NT2/D1 (cell line): ENCODE measurements at regions not wholly inside any gene's neighbourhood (a gene's known extent, or its start where the extent isn't known, plus 50 kb on each side); places are given as distances from the start of the nearest gene placed in this dataset.

Experiments used
- DNase-seq: peaks from one replicate; pipeline ENCODE4 v3.0.0-alpha.2; 2011; ENCODE audit warnings: low read depth, low spot score
- H3K27me3 ChIP-seq: 2 replicates; pipeline ENCODE4 v1.6.0; 2011; ENCODE audit warnings: mild to moderate bottlenecking; ENCODE audit not compliant: insufficient read length, insufficient read depth
- H3K36me3 ChIP-seq: 2 replicates; pipeline ENCODE4 v1.6.1; 2011; ENCODE audit warnings: mild to moderate bottlenecking, low read length, mixed read lengths; ENCODE audit not compliant: insufficient read depth, insufficient read length
- H3K4me1 ChIP-seq: 2 replicates; pipeline ENCODE4 v1.5.1; 2011; ENCODE audit not compliant: insufficient read depth, insufficient read length
- H3K4me3 ChIP-seq: 2 replicates; pipeline ENCODE4 v1.5.1; 2011; ENCODE audit warnings: low read depth; ENCODE audit not compliant: insufficient read length
- H3K9ac ChIP-seq: 2 replicates; pipeline ENCODE4 v1.6.0; 2011; ENCODE audit warnings: low read depth; ENCODE audit not compliant: insufficient read length
- H3K9me3 ChIP-seq: 2 replicates; pipeline ENCODE4 v1.5.1; 2011; ENCODE audit warnings: mild to moderate bottlenecking, low read length; ENCODE audit not compliant: insufficient read depth
- SUZ12 ChIP-seq: IDR thresholded peaks from 2 replicates; pipeline ENCODE4 v1.6.1; 2011; ENCODE audit not compliant: insufficient read length, insufficient read depth; ENCODE audit errors: extremely low read depth
- YY1 ChIP-seq: IDR thresholded peaks from 2 replicates; pipeline ENCODE4 v1.6.1; 2011; ENCODE audit not compliant: insufficient read length, insufficient read depth
- ZNF274 ChIP-seq: IDR thresholded peaks from 2 replicates; pipeline ENCODE4 v1.6.1; 2011; ENCODE audit warnings: mild to moderate bottlenecking, low read depth, low read length

DNA sequence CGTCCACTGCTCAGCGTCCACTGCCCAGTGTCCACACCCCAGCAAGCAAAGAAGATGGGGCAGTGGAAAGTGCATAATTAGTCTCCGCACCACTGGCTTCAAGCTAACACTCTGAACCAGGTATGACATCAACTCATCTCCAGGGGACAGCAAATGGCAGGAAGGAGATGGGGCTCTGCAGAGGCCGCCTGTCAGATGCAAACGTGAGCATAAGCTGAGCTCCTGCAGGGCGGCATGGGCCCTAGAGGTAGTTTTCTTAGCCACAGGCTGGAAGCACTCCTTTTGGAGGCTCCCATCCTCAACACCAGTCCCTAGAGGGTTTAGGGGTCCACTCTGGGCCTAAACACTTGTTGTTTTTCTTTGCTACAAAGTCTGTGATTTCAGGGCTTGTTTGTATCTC is 335.8 kb upstream of the MKI67 start:
- TF ChIP-seq YY1 (no peak), ZNF274 (no peak), SUZ12 (no peak)

DNA sequence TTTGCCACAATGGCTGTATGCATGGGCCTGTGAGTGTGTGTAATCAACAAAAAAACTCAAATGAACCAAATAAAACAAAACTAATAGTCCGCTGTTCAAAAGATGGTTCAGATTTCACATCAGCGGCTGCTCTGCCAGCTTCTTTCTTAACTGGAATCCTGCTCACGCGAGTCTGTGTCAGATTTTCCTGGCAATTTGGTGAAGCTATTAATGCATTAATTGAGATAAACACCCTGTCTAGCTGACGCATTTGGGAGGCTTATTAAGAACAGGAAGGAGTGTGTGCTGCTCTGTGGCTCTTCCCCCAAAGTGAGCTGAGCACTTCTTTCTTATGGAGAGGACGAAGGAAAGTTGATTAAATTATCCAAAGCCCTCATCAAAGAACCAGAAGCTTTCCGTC is 336.6 kb upstream of the MKI67 start:
- H3K9ac ChIP-seq: no peak overlapping the region
- DNase-seq: no peak
- no peaks in the 10 kb centered on the region for H3K36me3 ChIP-seq
- TF ChIP-seq SUZ12 (no peak), ZNF274 (no peak), YY1 (no peak)
- no peak overlapping the region for H3K4me3 ChIP-seq
- H3K4me1 ChIP-seq: peaks cover 5% of the 10 kb centered on the region
- H3K27me3 ChIP-seq: peaks cover 3% of the 10 kb centered on the region
- 0 out of 2 replicates have a peak, but pooled peaks cover 2% of the 10 kb centered on the region for H3K9me3 ChIP-seq

More for the DNA sequence above, 335.8 kb upstream of the MKI67 start:
- no peak for DNase-seq
- Histone ChIP-seq H3K4me3 (no peak overlapping the region), H3K9ac (no peak overlapping the region), H3K36me3 (no peaks in the 10 kb centered on the region), H3K27me3 (peaks cover 3% of the 10 kb centered on the region), H3K4me1 (peaks cover 5% of the 10 kb centered on the region), H3K9me3 (0 out of 2 replicates have a peak, but pooled peaks cover 2% of the 10 kb centered on the region)

DNA sequence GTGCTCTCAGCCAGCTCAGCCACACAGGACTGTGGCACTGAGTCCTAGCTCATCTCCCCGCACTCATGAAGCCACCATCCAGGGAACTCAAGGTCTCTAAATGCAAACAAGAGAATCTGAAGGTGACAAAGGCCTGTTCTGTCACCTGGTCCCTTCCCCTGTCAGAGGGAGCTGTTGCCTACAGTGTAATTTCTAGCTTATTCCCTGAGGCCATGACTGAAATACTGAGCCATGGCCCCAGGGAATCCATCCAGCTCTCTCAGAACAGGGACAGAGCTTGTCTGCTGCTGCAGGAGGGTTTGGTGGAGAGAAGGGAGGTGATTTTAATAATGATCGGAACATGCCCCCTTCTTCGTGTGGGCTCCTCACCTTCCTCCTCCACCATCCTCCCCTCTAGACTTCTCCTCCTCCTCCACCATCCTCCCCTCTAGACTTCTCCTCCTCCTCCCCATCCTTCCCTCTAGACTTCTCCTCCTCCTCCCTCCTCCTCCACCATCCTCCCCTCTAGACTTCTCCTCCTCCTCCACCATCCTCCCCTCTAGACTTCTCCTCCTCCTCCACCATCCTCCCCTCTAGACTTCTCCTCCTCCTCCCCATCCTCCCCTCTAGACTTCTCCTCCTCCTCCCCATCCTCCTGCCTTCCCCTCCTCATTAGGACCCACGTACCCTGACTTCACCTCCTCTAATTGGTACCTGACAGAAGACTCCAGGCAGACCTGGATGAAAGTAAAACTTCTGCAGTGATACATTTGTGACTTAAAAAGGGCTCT is 338.0 kb upstream of the MKI67 start:
- TF ChIP-seq SUZ12 (no peak), YY1 (no peak), ZNF274 (no peak)
- 0 out of 2 replicates have a peak, but pooled peaks cover 2% of the 10 kb centered on the region for H3K9me3 ChIP-seq
- peaks cover 5% of the 10 kb centered on the region for H3K4me1 ChIP-seq
- H3K36me3 ChIP-seq: no peaks in the 10 kb centered on the region
- H3K4me3 ChIP-seq: no peak overlapping the region
- no peak overlapping the region for H3K9ac ChIP-seq
- peak; percentile 92 for DNase-seq
- H3K27me3 ChIP-seq: peaks cover 3% of the 10 kb centered on the region

DNA sequence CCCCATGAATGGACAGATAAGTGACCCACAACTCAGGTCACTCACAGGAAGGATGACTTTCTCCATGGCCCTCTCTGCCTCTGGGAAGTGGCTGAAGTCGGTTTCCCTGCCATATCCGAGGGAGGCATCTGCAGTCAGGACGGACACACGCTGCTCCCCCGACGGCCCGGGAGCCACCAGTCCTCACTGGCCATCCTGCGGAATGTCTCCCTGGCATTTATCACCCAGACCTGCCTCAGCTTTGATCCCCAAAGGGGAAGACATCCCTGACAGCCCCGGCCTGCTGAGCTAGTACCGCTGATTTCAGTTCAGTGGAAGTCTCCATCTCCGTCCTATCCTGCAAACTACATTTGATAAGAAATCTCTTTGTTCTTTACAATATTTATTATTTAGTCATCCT is 339.5 kb upstream of the MKI67 start:
- Histone ChIP-seq H3K9me3 (0 out of 2 replicates have a peak, but pooled peaks cover 2% of the 10 kb centered on the region), H3K9ac (no peak overlapping the region), H3K27me3 (peaks cover 3% of the 10 kb centered on the region), H3K4me1 (peaks cover 5% of the 10 kb centered on the region), H3K4me3 (no peak overlapping the region), H3K36me3 (no peaks in the 10 kb centered on the region)
- TF ChIP-seq YY1 (no peak), SUZ12 (no peak), ZNF274 (no peak)
- DNase-seq: no peak

- no peak overlapping the region for H3K4me3 ChIP-seq
- H3K4me1 ChIP-seq: peaks cover 3% of the 10 kb centered on the region
- H3K36me3 ChIP-seq: no peaks in the 10 kb centered on the region
- 0 out of 2 replicates have a peak, but pooled peaks cover 2% of the 10 kb centered on the region for H3K9me3 ChIP-seq
- H3K9ac ChIP-seq: no peak overlapping the region
- TF ChIP-seq ZNF274 (no peak), YY1 (no peak), SUZ12 (no peak)
- DNase-seq: no peak
- H3K27me3 ChIP-seq: peaks cover 3% of the 10 kb centered on the region
Observed at GRCh38 chr10:128466831-128467371, 340.7 kb upstream of the MKI67 start.

DNA sequence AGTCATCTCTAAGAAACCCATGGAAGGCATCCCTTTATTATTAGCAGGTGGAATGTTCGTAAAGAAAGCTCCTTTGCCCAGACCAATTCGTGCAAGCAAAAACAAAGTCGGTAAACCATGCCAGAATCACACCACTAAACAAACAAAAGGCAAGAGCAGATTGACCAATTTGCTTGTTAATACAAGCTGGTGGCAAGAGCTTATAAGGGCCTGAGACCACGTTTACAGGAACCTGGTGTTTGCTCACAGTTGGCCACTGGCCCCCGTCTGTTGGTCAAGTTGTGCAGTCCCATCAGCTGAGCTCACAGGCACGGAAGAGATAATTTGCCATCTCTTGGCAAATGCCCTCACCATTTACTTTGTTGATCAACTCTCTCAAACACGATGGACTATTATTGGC is 342.2 kb upstream of the MKI67 start:
- Histone ChIP-seq H3K9ac (no peak overlapping the region), H3K36me3 (no peaks in the 10 kb centered on the region), H3K9me3 (0 out of 2 replicates have a peak, but pooled peaks cover 2% of the 10 kb centered on the region), H3K4me3 (no peak overlapping the region), H3K4me1 (no peaks in the 10 kb centered on the region), H3K27me3 (peaks cover 3% of the 10 kb centered on the region)
- no peak for TF ChIP-seq ZNF274
- no peak for TF ChIP-seq YY1
- TF ChIP-seq SUZ12: no peak
- DNase-seq: no peak

DNA sequence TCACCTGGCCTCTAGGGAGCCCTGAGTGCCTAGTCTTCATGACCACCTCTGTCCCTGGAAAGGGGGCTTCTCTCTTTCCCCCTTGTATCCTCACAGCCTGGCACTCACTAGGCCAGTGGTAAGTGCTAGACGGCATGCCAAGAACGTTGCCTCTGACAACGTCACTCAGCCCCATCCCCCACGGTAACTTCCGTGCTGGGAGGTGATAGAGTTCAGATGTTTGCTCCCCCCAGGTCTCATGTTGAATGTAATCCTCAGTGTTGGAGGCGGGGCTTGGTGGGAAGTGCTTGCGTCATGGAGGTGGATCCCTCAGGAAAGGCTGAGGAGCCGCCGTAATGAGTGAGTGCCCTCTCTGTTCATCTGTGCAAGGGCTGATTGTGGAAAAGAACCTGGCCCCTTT is 343.3 kb upstream of the MKI67 start:
- Histone ChIP-seq H3K4me3 (no peak overlapping the region), H3K9me3 (no peaks in the 10 kb centered on the region), H3K9ac (no peak overlapping the region), H3K36me3 (no peaks in the 10 kb centered on the region), H3K27me3 (peaks cover under 1% of the 10 kb centered on the region), H3K4me1 (no peaks in the 10 kb centered on the region)
- no peak for DNase-seq
- no peak for TF ChIP-seq YY1
- no peak for TF ChIP-seq SUZ12
- no peak for TF ChIP-seq ZNF274
